Stimulated activated CD4-positive, alpha-beta T cell treated with anti-CD3 and anti-CD28 coated beads, Interleukin-15, amount 100 ng/mL, for 48 hours (primary cell): ENCODE measurements at regions not wholly inside any gene's neighbourhood (a gene's known extent, or its start where the extent isn't known, plus 50 kb on each side); places are given as distances from the start of the nearest gene placed in this dataset.

Source experiments
- DNase-seq, 2 donors: peaks; one replicate each; pipeline ENCODE4 v3.0.0-alpha.2; 2020; ENCODE audit warnings: low read depth in 2 of 2

GRCh38 chr3:160169139-160169976 lies 55.9 kb upstream of the C3orf80 start:
- DNase-seq, result no peak

DNA sequence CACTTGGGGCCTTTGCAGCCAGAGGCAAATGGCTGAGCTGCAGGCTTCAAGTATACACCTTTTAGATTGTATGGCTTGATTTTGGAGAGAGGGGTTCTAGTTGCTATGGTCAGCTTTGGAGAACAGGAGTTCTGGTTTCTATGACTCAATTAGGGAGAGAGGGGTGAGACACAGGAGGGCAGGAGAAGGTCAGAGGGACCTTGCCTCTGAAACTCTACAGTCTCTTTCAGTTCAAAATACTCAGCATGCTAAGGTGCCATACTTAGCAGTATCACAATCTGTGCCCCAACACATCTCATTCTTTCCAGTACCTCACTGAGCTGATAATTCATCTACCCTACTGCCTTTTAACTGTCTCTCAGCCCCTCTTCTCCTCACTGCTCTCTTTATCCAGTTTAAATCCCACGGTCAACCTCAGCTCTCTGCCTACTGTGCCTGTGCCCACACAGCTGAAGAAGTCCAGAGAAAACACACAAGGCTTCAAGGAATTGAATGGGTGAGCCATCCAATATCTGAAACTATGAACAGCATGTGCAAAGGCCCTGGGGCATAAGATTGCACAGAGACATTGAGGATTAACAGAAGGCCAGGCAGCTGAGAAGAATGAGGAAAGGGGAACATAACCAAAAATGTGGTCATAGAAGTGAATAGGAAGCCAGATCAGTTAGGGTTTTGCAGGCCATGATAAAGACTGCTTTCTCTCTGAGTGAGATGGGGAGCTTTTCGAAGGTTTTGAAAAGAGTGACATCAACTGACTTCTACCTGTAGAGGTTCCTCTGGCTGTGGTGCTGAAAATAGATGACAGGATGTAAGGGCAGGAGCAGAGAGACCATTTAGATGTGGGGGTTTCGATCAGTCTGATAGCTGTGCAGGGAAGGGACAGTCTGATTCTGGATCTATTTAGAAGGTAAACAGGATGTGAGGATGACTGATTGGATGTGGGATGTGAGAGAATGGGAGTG lies 54.5 kb upstream of the C3orf80 start:
- no peak for DNase-seq

DNA sequence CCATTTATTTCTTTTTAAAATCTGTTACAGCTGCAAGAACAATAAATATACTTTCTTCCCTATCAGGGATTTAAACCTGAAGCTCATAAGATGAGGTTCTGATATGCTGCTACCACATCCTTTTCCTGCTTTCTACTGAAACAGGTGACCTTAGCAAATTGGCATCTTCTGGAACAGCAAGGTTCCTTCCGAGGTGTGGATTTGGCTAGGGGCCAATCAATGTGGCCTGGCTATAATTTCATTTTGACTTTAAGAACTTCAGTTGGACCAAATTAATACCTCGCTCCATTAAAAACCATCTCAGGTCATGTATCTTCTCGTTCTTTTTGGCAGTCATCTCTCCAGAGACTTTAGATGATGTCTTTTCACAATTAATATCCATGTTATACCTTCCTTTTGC lies 53.4 kb upstream of the C3orf80 start:
- DNase-seq, result no peak

DNA sequence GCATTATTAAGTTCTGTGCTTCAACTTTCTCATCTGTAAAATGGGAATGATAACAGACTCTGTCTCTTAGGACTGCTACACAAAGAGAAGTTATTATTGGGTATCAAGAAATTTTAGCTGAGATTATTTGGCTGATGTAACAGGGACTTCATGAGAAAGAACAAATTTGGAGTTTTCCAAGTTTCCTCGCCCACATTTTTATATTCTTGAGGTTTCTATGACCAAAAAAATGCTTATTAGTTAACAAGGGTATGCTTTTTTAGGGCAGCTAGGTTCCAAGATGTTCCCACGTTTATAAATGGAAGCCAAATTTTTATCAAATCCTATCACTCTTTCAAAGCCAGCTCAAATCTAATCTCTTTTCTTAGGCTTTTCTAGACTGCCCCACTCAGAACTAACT lies 50.6 kb upstream of the C3orf80 start:
- DNase-seq, result no peak
